H54 (cell line): ENCODE measurements at regions not wholly inside any gene's neighbourhood (a gene's known extent, or its start where the extent isn't known, plus 50 kb on each side); places are given as distances from the start of the nearest gene placed in this dataset.

Source experiments
- DNase-seq: peaks from one replicate; pipeline ENCODE4 v3.0.0; 2011; ENCODE audit warnings: low spot score, mixed read lengths; ENCODE audit not compliant: insufficient read length
- FAIRE-seq: peaks from 3 replicates; lab custom pipeline; 2011; peaks lifted over from hg19 to GRCh38; lab: Jason Lieb, UNC
- POLR2A ChIP-seq: IDR thresholded peaks from 2 replicates; pipeline ENCODE4 v1.6.1; 2011; ENCODE audit warnings: low read depth, mild to moderate bottlenecking, low read length

DNA sequence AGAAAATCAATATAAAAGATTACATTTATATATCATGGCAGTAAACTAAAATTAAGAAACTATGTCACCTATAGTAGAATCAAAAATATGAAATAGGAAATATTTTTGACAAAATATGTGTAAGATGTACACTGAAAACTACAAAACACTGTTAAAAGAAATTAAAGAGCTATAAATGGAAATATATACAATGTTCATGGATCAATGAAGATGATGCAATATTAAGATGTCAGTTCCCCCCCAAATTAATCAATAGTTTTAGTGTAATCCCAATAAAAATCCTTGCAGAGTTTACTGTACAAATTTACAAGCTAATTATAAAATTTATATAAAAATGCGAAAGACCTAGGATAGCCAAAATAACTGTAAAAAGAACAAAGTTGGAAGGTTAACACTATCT, 173.0 kb upstream of the ADRA1B start:
- no peak for TF ChIP-seq POLR2A
- FAIRE-seq = no peak
- no peak for DNase-seq

DNA sequence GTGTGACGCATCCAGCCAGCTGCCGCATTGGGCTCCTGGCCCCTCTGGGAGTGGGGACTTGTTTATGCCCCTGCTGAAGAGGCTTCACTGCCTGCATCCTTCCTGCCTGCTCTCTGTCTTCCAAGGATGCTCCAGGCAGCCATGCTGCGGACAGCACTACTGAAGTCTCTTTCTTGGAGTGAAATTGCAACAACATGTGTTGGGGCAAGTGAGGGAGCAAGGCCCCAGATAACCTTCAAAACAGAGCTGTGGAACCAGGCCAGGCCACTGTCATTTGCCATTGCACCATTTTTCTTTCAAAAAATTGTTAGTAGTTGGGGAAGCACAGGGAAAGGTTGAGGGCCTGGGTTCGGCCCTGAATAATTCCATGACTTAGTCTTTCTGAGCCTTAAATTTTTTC, 169.6 kb upstream of the ADRA1B start:
- TF ChIP-seq POLR2A = no peak
- DNase-seq = no peak
- FAIRE-seq = no peak

DNA sequence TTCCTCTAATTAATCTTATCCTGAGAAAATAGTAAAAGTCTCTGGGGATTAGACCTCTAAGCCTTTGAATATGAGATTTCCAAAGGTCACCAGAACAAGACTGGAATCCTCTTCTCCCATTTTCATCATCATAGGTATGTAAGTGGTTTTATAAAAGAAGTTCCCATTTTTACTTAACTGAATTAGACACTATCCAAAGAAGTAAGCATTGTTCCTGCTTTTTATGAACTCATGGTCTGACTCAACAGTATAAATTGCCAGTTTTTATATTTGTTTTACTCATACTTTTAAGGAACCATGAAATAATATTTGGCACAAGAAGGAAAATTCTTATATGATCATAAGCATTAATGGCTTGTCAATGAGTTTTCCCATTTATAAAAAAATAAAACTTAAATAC, 167.1 kb upstream of the ADRA1B start:
- no peak for FAIRE-seq
- DNase-seq = no peak
- TF ChIP-seq POLR2A = no peak

DNA sequence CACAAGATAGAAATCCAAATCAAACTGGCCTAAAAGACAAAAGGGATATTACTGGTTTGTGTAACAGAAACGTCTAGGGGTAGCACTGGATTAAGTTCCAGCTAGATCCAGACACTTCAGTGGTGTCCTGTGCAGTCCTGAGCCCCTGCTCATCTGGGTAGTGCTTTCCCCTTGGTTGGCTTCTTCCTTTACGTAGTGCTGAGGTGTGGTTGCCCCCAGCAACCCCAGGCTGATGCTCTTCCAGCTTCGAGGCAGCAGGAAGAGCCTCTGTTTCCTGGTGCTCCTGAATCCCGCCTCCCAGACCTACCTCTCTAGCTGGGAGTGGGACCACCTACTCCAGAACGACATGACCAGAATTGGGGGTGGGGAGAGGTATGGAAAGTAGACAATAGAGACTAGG, 166.1 kb upstream of the ADRA1B start:
- FAIRE-seq (no peak), DNase-seq (no peak)
- no peak for TF ChIP-seq POLR2A

DNA sequence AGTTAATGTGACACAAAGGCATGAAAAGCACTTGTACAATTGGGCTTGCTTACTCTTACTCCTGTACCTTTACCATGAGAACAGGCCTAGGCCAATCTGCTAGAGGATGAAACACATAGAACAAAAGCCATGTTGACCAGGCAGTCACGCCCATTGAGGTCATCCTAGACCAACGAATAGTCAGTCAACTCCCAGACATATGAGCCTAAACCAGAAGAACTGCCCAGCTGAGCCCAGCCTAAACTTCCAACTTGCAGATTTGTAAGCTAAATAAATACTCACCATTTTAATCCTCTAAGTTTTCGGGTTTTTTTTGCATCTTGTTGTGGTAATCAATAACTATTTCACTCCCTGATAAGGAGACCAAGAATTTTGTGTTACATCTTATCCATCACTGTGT, 164.8 kb upstream of the ADRA1B start:
- no peak for TF ChIP-seq POLR2A
- FAIRE-seq = no peak
- DNase-seq = no peak

DNA sequence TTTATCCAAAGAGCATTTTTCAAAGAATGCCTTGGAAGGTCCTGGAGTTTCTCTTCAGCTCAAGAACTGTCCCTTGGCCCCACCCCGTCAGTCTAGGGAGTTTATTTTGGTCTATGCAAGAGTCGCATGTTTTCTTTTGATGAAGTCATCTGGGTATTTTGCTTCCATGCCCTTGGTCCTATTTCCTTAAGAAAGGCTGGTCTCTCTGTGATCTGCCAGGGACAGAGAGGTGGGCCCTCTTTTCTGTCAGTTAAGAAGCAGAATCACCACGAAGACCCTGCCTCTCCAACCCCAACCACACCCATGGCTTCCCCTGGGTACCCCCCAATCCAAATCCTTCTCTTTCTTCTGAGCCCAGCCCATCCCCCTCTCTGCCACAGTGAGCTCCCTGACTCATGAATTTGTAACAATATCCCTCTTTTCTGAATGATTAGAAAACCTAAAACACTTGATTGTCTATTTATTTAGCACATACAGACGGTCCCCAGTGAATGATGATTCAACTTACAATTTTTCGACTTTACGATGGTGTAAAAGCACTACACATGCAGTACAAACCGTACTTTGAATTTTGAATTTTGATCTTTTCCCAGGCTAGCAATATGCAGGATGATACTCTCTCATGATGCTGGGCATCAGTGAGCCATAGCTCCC, 163.5 kb upstream of the ADRA1B start:
- DNase-seq (no peak), FAIRE-seq (peak; percentile 27)
- no peak for TF ChIP-seq POLR2A

DNA sequence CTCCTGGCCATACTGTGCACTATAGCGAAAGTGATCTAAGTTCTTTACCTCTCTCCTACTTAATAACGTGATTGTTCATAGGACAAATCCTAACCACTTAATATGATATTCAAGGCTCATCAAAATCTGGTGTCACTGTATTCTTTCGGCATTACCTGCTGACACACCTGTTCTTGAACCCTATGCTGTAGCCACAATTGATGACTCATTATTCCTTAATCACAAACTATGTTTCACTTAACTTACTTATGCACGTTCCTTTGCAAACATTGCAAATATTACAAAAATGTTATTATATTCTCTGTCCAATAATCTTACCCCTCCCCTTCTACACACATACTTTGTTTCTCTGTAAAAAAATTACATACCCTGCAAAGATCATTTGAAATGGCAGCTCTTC, 158.1 kb upstream of the ADRA1B start:
- no peak for FAIRE-seq
- DNase-seq = no peak
- no peak for TF ChIP-seq POLR2A

DNA sequence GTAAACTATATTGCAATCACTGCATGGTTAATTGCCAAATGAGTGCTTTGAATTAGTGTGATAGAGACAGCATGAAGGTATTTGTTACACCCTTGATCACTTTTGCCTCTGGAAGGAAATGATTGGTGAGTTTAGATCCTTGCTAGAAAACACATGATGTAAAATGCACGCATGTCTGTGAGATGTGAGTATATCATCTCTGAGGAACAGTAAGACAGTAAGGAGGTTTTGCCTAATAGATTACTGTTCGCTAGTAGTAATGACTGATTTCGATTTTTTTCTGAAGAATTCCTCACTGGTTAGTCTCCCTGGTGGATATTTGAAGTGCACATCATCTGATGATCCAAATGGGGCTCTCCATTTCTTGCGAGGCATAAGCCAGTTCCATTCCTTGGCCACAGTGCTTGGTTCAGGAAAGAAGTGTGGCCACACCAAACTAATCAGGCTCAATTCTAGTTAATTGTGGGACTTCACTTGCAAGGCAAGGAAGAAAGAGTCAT, 156.4 kb upstream of the ADRA1B start:
- DNase-seq = no peak
- TF ChIP-seq POLR2A = no peak
- no peak for FAIRE-seq

DNA sequence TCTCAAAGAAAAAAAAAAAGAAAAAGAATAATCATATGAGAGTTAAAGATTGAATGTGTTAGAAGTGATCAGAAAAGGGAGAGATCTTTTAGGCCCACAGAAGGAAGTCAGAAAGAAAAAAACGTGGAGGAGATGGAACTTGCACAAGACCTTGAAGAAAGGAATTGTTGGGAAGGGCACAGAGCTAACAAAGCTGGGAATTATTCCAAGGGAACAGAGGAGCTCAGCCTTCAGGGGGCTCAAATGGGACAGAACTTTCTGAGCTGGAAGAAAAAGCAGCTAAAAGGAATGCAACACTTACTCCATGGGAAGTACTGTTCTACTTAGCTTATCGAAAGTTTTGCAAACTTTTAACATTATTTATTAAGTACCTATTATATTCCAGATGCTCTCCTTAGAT, 153.4 kb upstream of the ADRA1B start:
- FAIRE-seq (no peak), DNase-seq (no peak)
- no peak for TF ChIP-seq POLR2A

DNA sequence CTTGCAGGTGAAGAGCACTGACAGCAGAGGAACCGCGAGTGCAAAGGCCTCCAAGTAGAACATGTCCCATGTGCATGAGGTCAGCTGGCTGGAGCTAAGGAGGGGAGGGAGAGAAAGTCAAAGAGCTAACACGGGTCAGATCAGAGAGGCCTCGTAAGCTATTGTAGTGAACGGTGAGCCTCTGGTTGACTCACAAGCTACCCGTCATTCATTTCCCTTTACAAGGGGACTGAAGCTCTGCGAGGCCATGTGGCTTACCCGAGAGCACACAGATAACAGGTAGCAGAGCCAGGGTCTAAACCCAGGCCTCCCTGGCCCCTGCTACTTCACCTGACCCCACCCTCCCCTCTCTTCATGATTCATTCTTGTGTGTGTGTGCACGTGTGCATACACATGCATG, 152.7 kb upstream of the ADRA1B start:
- DNase-seq = no peak
- TF ChIP-seq POLR2A = no peak
- FAIRE-seq = no peak

DNA sequence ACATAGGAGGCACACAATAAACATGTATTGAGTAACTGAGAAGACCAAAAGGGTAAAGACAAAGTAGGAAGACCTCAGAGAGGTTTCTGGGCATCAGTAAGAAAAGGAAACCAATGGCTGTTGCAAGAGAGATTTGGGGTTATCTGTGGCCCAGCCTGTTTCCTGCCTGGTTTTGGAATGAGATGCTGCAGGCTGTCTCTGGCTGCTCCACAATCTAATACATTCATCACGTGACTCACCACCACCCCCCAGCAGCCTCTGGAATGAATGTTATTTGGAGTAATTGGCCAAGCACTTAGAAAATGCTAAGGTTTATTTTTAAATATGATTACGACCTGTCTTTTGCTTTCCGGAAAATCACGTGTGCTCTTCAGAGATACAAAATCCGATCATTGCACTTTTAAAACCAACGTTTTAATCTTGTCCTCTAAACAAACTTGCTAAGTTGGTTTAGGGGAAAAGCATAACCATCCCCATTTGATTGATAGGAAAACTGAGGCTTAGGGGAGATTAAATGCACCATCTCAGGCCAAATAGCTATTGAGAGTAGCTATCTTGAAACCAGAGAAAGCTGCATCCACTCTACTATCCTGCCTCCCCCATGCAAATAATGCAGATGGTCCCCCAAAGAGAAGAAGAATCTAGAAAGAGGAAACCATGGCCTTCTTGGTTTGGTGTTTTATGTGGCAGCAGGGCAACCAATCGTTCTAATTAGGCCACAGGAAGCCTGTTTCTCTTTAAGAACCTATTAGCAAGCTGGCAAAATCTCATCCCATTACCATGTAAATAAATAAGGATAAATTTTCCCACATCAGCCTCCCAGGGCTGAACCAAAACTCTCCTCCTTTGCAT, 151.8 kb upstream of the ADRA1B start:
- DNase-seq (peak; percentile 40), FAIRE-seq (no peak)
- no peak for TF ChIP-seq POLR2A

DNA sequence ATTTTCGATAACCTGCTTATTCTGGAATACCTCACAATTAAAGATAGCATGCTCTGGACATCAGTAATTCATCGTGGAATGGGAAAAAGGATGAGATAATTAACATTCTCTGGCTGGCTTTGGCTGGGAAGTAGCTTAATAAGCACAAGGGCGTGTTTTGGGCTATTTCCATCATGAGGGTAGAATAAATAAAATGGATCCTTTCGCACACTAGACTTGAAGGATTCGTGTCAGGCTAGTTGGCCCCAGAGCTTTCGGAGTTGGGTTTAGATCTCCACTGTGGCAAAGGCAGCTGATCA, 151.2 kb upstream of the ADRA1B start:
- DNase-seq (no peak), FAIRE-seq (no peak)
- no peak for TF ChIP-seq POLR2A

DNA sequence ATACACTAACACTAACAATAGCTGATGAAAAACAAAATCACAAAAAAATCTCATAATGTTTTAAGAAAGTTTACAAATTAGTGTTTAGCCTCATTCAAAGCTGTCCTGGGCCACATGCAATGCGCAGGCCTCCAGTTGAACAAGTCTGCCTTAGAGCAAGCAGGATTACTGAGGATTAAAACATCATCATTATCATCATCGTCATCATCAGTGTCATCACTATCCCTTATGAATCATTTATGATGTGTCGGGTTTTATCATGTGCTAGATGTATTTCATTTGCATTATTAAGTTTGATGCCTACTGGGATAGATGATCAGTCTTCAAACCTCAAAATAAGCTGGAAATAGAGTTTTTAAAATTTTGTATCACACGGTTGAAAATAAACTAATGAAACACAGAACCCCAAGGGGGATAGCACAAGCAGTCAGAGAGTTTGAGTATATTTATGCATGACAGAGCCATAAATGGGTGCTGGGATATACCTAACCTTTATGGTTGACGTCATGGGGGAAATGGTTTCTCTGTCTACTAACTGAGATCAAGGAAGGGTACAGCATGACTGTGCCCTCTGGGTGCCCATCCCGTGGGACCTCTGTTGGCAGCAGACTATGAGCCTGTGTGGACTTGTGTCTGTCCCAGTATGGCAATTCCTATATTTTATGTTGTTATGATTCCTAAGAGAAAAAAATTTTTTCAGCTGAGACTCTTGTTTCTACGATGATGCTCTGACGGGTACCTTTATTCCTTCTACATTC, 150.3 kb upstream of the ADRA1B start:
- DNase-seq (no peak), FAIRE-seq (no peak)
- no peak for TF ChIP-seq POLR2A

DNA sequence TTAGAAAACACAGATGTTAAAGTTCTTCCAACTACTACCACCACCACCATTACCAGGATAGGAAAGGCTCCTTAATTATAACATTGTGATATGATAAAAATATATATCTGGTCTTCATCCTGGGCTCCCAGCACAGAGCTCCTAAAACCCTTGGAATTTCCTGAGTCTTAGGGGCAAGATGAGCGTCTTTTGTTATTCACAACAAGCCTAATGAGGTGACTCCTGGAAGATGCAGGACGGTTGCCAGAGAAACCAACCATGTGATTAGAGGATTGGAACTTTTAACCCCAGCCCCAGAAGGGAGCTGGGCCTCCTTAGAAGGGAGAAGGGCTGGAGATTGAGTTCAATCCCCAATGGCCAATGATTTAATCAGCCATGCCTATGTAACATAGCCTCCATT, 148.0 kb upstream of the ADRA1B start:
- DNase-seq (no peak), FAIRE-seq (no peak)
- no peak for TF ChIP-seq POLR2A
